HAP-1 (cell line): ENCODE measurements at regions not wholly inside any gene's neighbourhood (a gene's known extent, or its start where the extent isn't known, plus 50 kb on each side); places are given as distances from the start of the nearest gene placed in this dataset.

Experiments used
- DNase-seq, 2 experiments: peaks; one replicate each; pipeline ENCODE4 v3.0.0-alpha.2; 2016 to 2020; ENCODE audit warnings: low spot score in 2 of 2
- H3K27me3 ChIP-seq: fragments of 250-450 bp; sonication (Bioruptor Pico); 2 replicates; pipeline ENCODE4 v1.5.1; 2020; ENCODE audit warnings: low read depth, mild to moderate bottlenecking, moderate library complexity
- H3K36me3 ChIP-seq: fragments of 250-450 bp; sonication (Bioruptor Pico); replicated peaks from 2 replicates; pipeline ENCODE4 v1.5.1; 2020; ENCODE audit warnings: mild to moderate bottlenecking
- H3K4me1 ChIP-seq: fragments of 250-450 bp; sonication (Bioruptor Pico); 2 replicates; pipeline ENCODE4 v1.5.1; 2020; ENCODE audit warnings: mild to moderate bottlenecking
- H3K4me3 ChIP-seq: fragments of 250-450 bp; sonication (Bioruptor Pico); 2 replicates; pipeline ENCODE4 v1.5.1; 2020; ENCODE audit warnings: mild to moderate bottlenecking, moderate library complexity
- H3K9me3 ChIP-seq: fragments of 250-450 bp; sonication (Bioruptor Pico); 2 replicates; pipeline ENCODE4 v1.5.1; 2020; ENCODE audit warnings: mild to moderate bottlenecking, moderate library complexity
- in situ Hi-C: fragments of 300-500 bp; cut with MboI; formaldehyde crosslinking; loops from 3 replicates; pipeline ENCODE4 v1.14.3; 2020; ENCODE audit warnings: low sequenced_read_pairs, inconsistent platforms, mixed read lengths

- no peaks in the 10 kb centered on the region for H3K9me3 ChIP-seq
- H3K4me3 ChIP-seq, result no peak overlapping the region
- H3K27me3 ChIP-seq, result no peaks in the 10 kb centered on the region
- DNase-seq, result no peak
- H3K4me1 ChIP-seq, result no peaks in the 10 kb centered on the region
- no peaks in the 10 kb centered on the region for H3K36me3 ChIP-seq
- in situ Hi-C loops, result no loop called here
These were observed 666.8 kb upstream of the SETBP1 start for GRCh38 chr18:44013871-44014270.

GRCh38 chr18:44025421-44025820, 655.3 kb upstream of the SETBP1 start:
- in situ Hi-C loops, result no loop called here
- no peak for DNase-seq
- no peak overlapping the region for H3K4me3 ChIP-seq

GRCh38 chr18:44028109-44028508, 652.6 kb upstream of the SETBP1 start:
- no peak for DNase-seq
- Histone ChIP-seq H3K36me3 (no peaks in the 10 kb centered on the region), H3K9me3 (no peaks in the 10 kb centered on the region), H3K4me1 (no peaks in the 10 kb centered on the region), H3K27me3 (no peaks in the 10 kb centered on the region), H3K4me3 (no peak overlapping the region)
- in situ Hi-C loops, result no loop called here

More at GRCh38 chr18:44025421-44025820, 655.3 kb upstream of the SETBP1 start:
- Histone ChIP-seq H3K27me3 (no peaks in the 10 kb centered on the region), H3K9me3 (no peaks in the 10 kb centered on the region), H3K36me3 (no peaks in the 10 kb centered on the region), H3K4me1 (no peaks in the 10 kb centered on the region)

- Histone ChIP-seq H3K9me3 (no peaks in the 10 kb centered on the region), H3K27me3 (no peaks in the 10 kb centered on the region), H3K36me3 (no peaks in the 10 kb centered on the region), H3K4me3 (no peak overlapping the region), H3K4me1 (no peaks in the 10 kb centered on the region)
- no peak for DNase-seq
- in situ Hi-C loops, result no loop called here
These were observed 649.6 kb upstream of the SETBP1 start for GRCh38 chr18:44031063-44031462.

- no peak overlapping the region for H3K4me3 ChIP-seq
- no peaks in the 10 kb centered on the region for H3K36me3 ChIP-seq
- no peak for DNase-seq
- no peaks in the 10 kb centered on the region for H3K4me1 ChIP-seq
- in situ Hi-C loops, result no loop called here
- no peaks in the 10 kb centered on the region for H3K27me3 ChIP-seq
- no peaks in the 10 kb centered on the region for H3K9me3 ChIP-seq
These were observed 647.5 kb upstream of the SETBP1 start for GRCh38 chr18:44033144-44033701.

GRCh38 chr18:44035554-44035953, 645.1 kb upstream of the SETBP1 start:
- H3K36me3 ChIP-seq, result no peaks in the 10 kb centered on the region
- DNase-seq, result no peak
- H3K4me3 ChIP-seq, result no peak overlapping the region
- H3K4me1 ChIP-seq, result no peaks in the 10 kb centered on the region
- H3K27me3 ChIP-seq, result no peaks in the 10 kb centered on the region
- in situ Hi-C loops, result no loop called here
- H3K9me3 ChIP-seq, result no peaks in the 10 kb centered on the region

- in situ Hi-C loops, result no loop called here
- Histone ChIP-seq H3K4me3 (no peak overlapping the region), H3K36me3 (no peaks in the 10 kb centered on the region), H3K4me1 (no peaks in the 10 kb centered on the region), H3K9me3 (no peaks in the 10 kb centered on the region), H3K27me3 (no peaks in the 10 kb centered on the region)
- DNase-seq, result peak in 1 of 2 experiments; percentile 44
These were observed 644.2 kb upstream of the SETBP1 start for GRCh38 chr18:44036501-44036900.

GRCh38 chr18:44039216-44039615, 641.5 kb upstream of the SETBP1 start:
- in situ Hi-C loops, result no loop called here
- no peak overlapping the region for H3K4me3 ChIP-seq
- H3K36me3 ChIP-seq, result no peaks in the 10 kb centered on the region
- no peaks in the 10 kb centered on the region for H3K27me3 ChIP-seq
- H3K4me1 ChIP-seq, result no peaks in the 10 kb centered on the region
- no peak for DNase-seq
- H3K9me3 ChIP-seq, result no peaks in the 10 kb centered on the region

GRCh38 chr18:44039826-44040225, 640.9 kb upstream of the SETBP1 start:
- no peak for DNase-seq
- H3K27me3 ChIP-seq, result 0 out of 2 replicates have a peak, but pooled peaks cover 2% of the 10 kb centered on the region
- no peaks in the 10 kb centered on the region for H3K4me1 ChIP-seq
- in situ Hi-C loops, result no loop called here
- H3K9me3 ChIP-seq, result no peaks in the 10 kb centered on the region
- no peak overlapping the region for H3K4me3 ChIP-seq
- no peaks in the 10 kb centered on the region for H3K36me3 ChIP-seq

- Histone ChIP-seq H3K9me3 (no peaks in the 10 kb centered on the region), H3K4me1 (no peaks in the 10 kb centered on the region), H3K4me3 (no peak overlapping the region), H3K36me3 (no peaks in the 10 kb centered on the region), H3K27me3 (0 out of 2 replicates have a peak, but pooled peaks cover 4% of the 10 kb centered on the region)
- DNase-seq, result no peak
- in situ Hi-C loops, result no loop called here
These were observed 639.1 kb upstream of the SETBP1 start for GRCh38 chr18:44041553-44041952.

GRCh38 chr18:44041961-44042360, 638.7 kb upstream of the SETBP1 start:
- in situ Hi-C loops, result no loop called here
- no peak for DNase-seq
- Histone ChIP-seq H3K4me3 (no peak overlapping the region), H3K36me3 (no peaks in the 10 kb centered on the region), H3K27me3 (0 out of 2 replicates have a peak, but pooled peaks cover 4% of the 10 kb centered on the region), H3K9me3 (no peaks in the 10 kb centered on the region), H3K4me1 (no peaks in the 10 kb centered on the region)

GRCh38 chr18:44046376-44046975, 634.2 kb upstream of the SETBP1 start:
- in situ Hi-C loops, result no loop called here
- H3K36me3 ChIP-seq, result no peaks in the 10 kb centered on the region
- H3K27me3 ChIP-seq, result 0 out of 2 replicates have a peak, but pooled peaks cover 4% of the 10 kb centered on the region
- H3K4me3 ChIP-seq, result no peak overlapping the region
- no peak for DNase-seq
- H3K9me3 ChIP-seq, result no peaks in the 10 kb centered on the region
- no peaks in the 10 kb centered on the region for H3K4me1 ChIP-seq

- in situ Hi-C loops, result no loop called here
- H3K36me3 ChIP-seq, result no peaks in the 10 kb centered on the region
- no peaks in the 10 kb centered on the region for H3K9me3 ChIP-seq
- no peak for DNase-seq
- H3K27me3 ChIP-seq, result 0 out of 2 replicates have a peak, but pooled peaks cover 4% of the 10 kb centered on the region
- H3K4me3 ChIP-seq, result no peak overlapping the region
- no peaks in the 10 kb centered on the region for H3K4me1 ChIP-seq
These were observed 633.1 kb upstream of the SETBP1 start for GRCh38 chr18:44047585-44047984.

- Histone ChIP-seq H3K27me3 (0 out of 2 replicates have a peak, but pooled peaks cover 4% of the 10 kb centered on the region), H3K36me3 (no peaks in the 10 kb centered on the region), H3K4me1 (no peaks in the 10 kb centered on the region), H3K4me3 (no peak overlapping the region), H3K9me3 (no peaks in the 10 kb centered on the region)
- in situ Hi-C loops, result no loop called here
- DNase-seq, result no peak
These were observed 632.3 kb upstream of the SETBP1 start for GRCh38 chr18:44048435-44048834.
